ENCODE measurements at regions not wholly inside any gene's neighbourhood (a gene's known extent, or its start where the extent isn't known, plus 50 kb on each side); places are given as distances from the start of the nearest gene placed in this dataset.

- Histone ChIP-seq H3K9me3 (no peaks in the 10 kb centered on the region), H3K27ac (no peak overlapping the region), H3K36me3 (no peaks in the 10 kb centered on the region), H3K4me3 (no peak overlapping the region), H3K27me3 (no peaks in the 10 kb centered on the region), H3K4me1 (no peaks in the 10 kb centered on the region)
- intact Hi-C loops (cut with DNase I; ENCODE audit: low total_unique reads) = no loop called here
- DNase-seq = no peak
- no peak for TF ChIP-seq POLR2A (IDR thresholded peaks at IDR 0.05)
- TF ChIP-seq CTCF (IDR thresholded peaks at IDR 0.05) = no peak
These were observed 1417.0 kb upstream of the CDH8 start for GRCh38 chr16:63453261-63453660.

DNA sequence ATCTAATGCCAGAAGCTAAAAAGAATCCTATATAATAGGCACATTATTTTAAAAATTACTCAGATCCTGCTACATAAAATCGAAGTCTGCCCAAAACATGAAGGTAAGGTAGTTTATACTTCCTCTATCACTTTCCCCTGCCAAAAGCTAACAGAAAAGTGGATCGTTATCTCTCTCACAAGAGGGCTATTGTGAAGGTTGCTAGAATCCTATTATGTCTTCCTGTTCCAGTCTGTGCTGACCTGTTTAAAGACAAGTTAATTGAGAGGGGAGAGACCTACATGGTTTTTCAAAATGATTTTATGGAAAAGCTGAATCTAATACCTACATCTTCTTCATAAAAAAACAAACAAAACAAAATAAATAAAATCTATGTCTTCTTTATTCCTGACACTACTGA is 1410.9 kb upstream of the CDH8 start:
- no peak for DNase-seq
- Histone ChIP-seq H3K4me3 (no peak overlapping the region), H3K27me3 (no peaks in the 10 kb centered on the region), H3K36me3 (no peaks in the 10 kb centered on the region), H3K4me1 (no peaks in the 10 kb centered on the region), H3K27ac (no peak overlapping the region), H3K9me3 (no peaks in the 10 kb centered on the region)
- intact Hi-C loops (cut with DNase I; ENCODE audit: low total_unique reads) = no loop called here
- TF ChIP-seq POLR2A (IDR thresholded peaks at IDR 0.05) (no peak), CTCF (IDR thresholded peaks at IDR 0.05) (no peak)

GRCh38 chr16:63442246-63442645 is 1406.0 kb upstream of the CDH8 start:
- Histone ChIP-seq H3K4me3 (no peak overlapping the region), H3K27me3 (no peaks in the 10 kb centered on the region), H3K36me3 (no peaks in the 10 kb centered on the region), H3K27ac (no peak overlapping the region), H3K9me3 (no peaks in the 10 kb centered on the region), H3K4me1 (no peaks in the 10 kb centered on the region)
- intact Hi-C loops (cut with DNase I; ENCODE audit: low total_unique reads) = no loop called here
- no peak for DNase-seq
- no peak for TF ChIP-seq POLR2A (IDR thresholded peaks at IDR 0.05)
- no peak for TF ChIP-seq CTCF (IDR thresholded peaks at IDR 0.05)

- TF ChIP-seq POLR2A (IDR thresholded peaks at IDR 0.05) (no peak), CTCF (IDR thresholded peaks at IDR 0.05) (no peak)
- no peaks in the 10 kb centered on the region for H3K27me3 ChIP-seq
These were observed 1390.1 kb upstream of the CDH8 start for GRCh38 chr16:63426275-63426870.

DNA sequence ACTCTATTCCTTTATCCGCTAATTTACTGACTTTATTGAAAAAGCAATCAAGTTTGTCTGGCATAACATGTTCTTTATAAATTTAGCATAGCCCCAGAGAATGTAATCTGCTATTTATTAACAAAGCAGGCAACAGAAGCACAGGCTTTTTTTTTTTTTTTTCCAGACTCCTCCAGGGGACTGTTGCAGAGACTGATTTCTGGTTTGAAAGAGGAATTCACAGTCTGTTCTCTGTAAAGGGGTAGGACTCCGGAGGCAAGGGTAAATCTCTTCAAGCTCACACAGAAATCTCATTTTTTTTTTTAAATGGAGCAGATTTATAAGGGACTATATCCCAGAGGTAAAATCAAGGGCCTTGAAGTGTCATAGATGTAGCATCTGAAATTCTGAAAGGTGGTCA is 1386.5 kb upstream of the CDH8 start:
- Histone ChIP-seq H3K27me3 (no peaks in the 10 kb centered on the region), H3K36me3 (no peaks in the 10 kb centered on the region), H3K27ac (no peak overlapping the region), H3K9me3 (no peaks in the 10 kb centered on the region), H3K4me3 (no peak overlapping the region), H3K4me1 (no peaks in the 10 kb centered on the region)
- no peak for DNase-seq
- no peak for TF ChIP-seq POLR2A (IDR thresholded peaks at IDR 0.05)
- intact Hi-C loops (cut with DNase I; ENCODE audit: low total_unique reads) = no loop called here

More at GRCh38 chr16:63426275-63426870, 1390.1 kb upstream of the CDH8 start:
- Histone ChIP-seq H3K36me3 (no peaks in the 10 kb centered on the region), H3K27ac (no peak overlapping the region), H3K4me3 (no peak overlapping the region), H3K4me1 (no peaks in the 10 kb centered on the region), H3K9me3 (no peaks in the 10 kb centered on the region)
- intact Hi-C loops (cut with DNase I; ENCODE audit: low total_unique reads) = no loop called here
- DNase-seq = no peak

GRCh38 chr16:63416712-63417111 is 1380.5 kb upstream of the CDH8 start:
- TF ChIP-seq POLR2A (IDR thresholded peaks at IDR 0.05) (no peak), CTCF (IDR thresholded peaks at IDR 0.05) (no peak)
- Histone ChIP-seq H3K4me1 (no peaks in the 10 kb centered on the region), H3K9me3 (no peaks in the 10 kb centered on the region), H3K4me3 (no peak overlapping the region), H3K36me3 (no peaks in the 10 kb centered on the region), H3K27ac (no peak overlapping the region), H3K27me3 (no peaks in the 10 kb centered on the region)
- DNase-seq = no peak
- intact Hi-C loops (cut with DNase I; ENCODE audit: low total_unique reads) = no loop called here

All from uterus (tissue), 3 donors.